HCEC 1CT (cell line): ENCODE measurements at regions not wholly inside any gene's neighbourhood (a gene's known extent, or its start where the extent isn't known, plus 50 kb on each side); places are given as distances from the start of the nearest gene placed in this dataset.
A peak's percentile ranks its signal among the peaks of the same experiment; 100 is the strongest.
"Not testable (repeated sequence)": the region's sequence is repeated elsewhere in the genome, so short reads cannot be mapped to it uniquely, and the experiment has no call there.

ENCODE experiments used
- DNase-seq: peaks from one replicate; pipeline ENCODE4 v3.0.0-alpha.2; 2017

DNA sequence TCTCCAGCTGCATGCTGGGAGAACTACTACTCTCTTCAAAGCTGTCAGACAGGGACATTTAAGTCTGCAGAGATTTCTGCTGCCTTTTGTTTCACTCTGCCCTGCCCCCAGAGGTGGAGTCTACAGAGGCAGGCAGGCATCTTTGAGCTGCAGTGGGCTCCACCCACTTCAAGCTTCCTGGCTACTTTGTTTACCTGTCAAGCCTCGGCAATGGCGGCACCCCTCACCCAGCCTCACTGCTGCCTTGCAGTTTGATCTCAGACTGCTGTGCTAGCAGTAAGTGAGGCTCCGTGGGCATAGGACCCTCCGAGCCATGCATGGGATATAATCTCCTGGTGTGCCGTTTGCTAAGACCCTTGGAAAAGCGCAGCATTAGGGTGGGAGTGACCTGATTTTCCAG, 61.7 kb downstream of the DMRTA1 start:
- not testable (repeated sequence) for DNase-seq

DNA sequence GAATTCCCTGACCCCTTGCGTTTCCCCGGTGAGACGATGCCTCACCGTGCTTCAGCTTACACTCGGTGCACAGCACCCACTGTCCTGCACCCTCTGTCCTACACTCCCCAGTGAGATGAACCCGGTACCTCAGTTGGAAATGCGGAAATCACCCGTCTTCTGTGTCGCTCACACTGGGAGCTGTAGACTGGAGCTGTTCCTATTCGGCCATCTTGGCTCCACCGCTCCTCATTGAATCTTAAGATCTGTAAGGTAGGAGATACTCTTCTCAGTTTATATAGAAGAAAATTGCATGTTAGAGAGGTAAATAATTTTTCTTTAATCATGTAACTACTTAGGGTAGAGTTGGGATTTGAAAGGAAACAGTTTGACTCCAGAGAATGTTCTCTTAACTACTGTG, 62.2 kb downstream of the DMRTA1 start:
- DNase-seq, result no peak

DNA sequence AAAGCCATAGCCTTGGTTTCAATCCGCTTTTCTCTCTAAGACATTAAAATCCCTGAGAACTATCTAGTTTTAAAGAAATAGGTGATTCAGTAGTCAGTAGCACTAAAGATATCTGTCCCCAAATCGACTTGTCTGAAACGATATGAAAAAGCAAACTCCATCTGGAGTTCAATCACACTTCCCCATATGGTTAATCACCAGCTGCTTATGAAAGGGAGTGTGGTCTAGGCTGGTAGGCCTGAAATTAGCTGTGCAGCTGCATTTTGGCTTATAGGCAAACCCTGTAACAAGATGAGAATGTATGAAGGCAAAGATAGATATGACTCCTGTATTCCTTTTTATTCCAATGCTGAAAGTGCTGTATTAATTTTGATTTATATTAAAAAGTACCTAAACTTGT, 65.9 kb downstream of the DMRTA1 start:
- no peak for DNase-seq

DNA sequence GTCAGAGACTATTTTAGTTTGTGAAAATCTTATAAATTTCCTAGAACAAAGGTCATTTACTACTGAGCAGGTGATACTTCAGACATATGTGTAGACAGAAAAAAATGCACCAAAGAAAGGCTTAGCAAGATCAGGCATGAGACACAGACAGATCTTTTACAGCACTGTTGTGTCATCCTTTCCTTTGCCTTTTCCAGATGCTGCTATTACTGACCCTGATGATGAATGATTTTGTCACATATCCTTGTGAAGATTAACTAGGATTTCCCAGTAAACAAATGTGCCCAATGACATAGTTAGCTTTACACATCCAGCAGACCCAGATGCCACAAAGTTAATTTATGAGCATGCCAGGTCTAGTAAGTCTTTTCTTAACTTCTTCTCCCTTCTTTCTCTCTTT, 68.2 kb downstream of the DMRTA1 start:
- DNase-seq, result no peak

DNA sequence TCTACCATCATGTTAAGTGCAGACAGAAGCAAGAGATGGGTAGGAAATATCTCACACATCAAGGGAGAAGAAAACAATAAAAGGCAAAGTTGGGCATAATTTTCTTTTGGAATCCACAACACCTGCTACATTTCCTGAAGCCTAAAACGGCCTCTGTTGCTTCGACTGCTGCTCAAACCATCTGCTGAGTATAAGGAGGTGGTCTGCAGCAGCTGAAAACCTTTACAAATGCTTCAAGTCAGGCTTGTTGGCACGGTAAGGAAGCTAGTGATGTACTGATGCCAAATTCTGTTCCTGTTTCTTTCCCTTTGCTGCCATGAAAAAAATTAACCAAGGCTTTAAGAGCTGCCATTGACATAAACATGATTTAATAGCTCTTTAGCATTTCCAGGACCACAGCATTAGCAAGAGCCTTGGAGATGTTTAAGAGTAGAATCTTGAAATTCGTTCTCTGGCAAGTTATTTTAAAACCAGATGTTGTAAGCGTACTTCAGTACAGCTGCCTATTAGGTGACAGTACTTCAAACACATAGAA, 75.6 kb downstream of the DMRTA1 start:
- DNase-seq, result no peak

DNA sequence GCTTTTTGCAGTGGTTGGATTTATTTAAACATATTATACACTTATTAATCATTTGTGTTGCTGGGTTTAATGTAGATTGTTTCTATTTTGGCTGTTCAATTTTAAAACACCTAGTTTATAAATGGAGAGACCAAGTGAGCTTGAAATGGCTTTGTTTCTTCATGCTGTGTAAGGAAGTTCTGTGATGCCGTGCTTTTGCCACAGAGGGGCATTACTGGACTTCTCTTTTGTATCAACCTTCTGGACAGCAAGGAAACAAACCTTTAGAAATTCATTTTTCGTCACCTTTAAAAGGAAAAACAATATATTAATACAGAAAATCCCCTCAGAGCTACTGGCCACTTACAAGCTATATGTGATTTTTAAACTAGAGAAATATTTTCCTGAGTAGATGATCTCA, 81.9 kb downstream of the DMRTA1 start:
- DNase-seq, result peak; percentile 18

DNA sequence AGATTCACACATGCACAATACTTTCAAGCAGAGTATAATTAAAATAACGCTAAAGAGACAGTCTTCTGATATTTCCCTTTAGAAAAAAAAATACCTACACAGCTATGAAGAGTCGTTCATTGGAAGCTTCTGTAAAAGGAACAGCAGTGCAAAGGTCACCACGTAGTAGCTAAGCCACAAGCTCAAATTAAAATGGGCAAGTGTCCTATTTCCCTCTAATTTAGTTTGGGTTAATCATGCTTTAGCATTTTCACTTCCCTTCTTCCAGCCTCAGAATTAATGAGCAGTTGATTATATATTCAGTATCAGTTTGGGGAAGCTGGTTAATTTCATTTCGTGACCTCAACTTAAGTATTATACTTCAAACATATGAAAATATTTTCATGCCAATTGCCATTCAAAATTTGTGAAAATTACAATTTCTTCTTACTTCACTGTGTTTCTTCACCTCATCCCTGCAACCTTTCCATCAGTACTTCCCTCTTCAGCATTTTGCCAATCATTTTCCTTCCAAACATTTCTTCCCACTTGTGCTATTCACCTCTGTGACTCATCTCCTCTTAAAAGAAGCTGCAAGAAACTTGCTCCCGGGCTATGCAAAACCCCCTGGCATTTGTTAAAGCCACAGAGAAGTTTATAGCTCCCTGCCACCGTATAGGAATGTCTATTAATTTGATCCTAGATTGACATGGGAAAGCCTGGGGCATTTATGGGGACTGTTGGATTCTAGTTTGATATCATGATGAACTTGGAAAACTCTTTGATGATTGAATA, 83.0 kb downstream of the DMRTA1 start:
- DNase-seq, result no peak

DNA sequence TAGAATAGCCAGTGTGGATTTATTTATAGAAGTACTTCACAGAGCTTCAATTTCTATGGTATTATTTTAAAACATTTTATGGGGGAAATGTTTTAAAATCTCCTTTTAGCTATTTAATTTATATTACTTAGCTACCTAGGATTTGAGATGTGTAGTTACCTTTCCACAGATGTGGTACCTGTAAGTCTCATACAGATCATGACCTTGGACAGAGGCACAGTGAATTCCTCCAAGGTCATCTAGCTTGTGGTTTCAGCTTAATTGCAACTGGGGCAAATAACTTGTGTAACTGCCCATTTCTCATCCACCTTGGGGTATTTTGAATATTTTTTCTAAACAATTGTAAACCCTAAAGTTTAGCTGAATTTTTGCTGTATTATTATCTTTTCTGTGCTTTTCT, 89.2 kb downstream of the DMRTA1 start:
- DNase-seq, result no peak

DNA sequence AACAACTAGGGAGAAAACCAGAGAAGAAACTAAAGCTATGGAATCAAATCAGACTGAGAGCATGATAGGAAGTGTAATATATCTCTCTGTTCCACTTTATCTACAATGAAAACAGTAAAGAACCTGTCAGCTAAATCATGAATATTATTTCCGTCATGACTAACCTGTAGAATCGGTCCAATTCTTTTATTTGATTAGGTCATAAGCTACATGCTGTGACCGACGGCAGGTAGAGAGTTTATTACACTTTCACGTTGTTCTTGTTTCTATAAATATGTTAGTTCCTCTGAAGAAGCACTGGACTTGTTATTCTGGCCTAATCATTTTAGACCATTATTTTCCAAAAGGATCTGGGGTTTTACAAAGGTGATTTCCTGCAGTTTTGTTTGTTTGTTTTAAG, 91.1 kb downstream of the DMRTA1 start:
- no peak for DNase-seq

DNA sequence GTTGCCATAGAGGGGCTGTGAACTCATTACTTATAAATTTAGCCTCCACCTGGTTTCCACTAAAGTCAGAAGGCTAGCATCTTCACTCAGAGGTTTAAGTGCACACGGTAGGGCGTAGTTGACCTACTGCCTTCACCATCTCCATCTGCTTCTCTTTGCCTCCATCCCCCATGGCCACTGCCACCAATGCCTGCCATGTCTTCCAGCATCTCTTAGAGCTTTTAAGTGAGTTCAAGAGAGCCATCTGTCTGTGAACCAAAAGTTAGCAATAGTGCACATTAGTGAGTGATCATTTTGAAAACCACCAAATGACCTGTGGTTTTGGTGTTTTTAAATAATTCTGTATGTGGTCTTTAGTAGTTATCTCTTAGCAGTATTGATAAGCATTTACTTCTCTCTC, 102.0 kb downstream of the DMRTA1 start:
- no peak for DNase-seq

DNA sequence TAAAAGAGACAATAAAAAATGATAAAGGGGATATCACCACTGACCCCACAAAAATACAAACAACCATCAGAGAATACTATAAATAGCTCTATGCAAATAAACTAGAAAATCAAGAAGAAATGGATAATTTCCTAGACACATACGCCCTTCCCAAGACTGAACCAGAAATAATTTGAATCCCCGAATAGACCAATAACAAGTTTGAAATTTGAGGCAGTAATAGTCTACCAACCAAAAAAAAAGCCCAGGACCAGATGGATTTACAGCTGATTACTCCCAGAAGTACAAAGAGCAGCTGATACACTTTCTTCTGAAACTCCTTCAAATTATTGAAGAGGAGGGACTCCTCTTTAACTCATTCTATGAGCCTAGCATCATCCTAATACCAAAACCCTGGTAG, 128.1 kb downstream of the DMRTA1 start:
- no peak for DNase-seq

DNA sequence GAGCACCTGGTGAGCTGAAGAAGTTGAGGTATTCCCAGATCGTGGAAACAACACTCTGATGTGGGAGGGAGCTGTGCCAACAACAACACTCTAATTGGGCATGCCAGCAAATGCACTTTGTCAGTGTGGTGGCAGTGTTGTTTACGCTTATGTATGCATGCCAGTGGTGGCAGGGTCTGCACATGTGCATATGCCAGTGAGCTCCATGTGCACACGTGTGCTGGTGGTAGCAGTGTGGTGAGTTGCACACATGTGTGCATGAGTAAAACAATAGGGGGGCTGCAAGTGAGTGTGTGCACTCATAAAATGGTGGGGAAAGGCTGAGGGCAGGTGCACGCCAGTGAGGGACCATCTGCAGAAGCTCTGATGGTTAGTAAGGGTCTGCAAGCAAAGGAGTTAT, 134.2 kb downstream of the DMRTA1 start:
- DNase-seq, result no peak

DNA sequence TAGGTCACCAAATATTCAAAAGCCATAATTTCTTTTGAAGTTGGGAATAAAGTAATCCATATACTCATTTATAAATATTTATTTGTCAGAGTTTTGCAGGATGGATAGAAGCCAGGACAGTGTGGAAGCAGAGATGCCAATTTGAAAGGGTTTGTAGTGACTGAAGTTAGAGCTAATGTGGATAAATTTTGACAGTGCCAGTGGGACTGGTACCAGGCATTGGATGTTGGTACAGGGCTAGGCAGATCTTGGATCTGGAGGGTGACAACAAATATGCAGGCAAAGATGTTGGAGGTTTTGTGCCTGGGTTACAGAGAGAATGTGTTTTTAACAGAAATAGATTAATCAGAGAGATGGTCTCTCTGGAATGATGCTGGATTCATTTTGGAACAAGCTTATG, 135.6 kb downstream of the DMRTA1 start:
- DNase-seq, result no peak

DNA sequence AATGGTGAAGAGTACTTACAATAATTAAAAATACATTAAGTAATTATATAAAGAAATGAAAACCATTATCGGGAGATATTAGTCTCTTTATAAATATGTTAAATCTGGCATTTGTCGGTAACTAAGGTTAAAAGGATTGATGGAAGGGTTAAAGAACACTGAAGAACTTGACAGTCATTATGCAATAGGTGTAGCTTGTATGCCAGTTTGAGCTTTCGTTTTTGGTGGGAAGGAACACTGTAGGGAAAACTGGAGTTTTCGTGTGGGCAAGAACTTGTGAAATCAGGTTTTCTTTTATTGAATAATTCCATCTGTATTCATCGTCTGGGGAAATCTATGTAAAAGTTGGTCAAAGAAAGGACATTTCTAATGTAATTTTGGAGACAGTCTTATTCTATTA, 142.3 kb downstream of the DMRTA1 start:
- DNase-seq, result no peak

DNA sequence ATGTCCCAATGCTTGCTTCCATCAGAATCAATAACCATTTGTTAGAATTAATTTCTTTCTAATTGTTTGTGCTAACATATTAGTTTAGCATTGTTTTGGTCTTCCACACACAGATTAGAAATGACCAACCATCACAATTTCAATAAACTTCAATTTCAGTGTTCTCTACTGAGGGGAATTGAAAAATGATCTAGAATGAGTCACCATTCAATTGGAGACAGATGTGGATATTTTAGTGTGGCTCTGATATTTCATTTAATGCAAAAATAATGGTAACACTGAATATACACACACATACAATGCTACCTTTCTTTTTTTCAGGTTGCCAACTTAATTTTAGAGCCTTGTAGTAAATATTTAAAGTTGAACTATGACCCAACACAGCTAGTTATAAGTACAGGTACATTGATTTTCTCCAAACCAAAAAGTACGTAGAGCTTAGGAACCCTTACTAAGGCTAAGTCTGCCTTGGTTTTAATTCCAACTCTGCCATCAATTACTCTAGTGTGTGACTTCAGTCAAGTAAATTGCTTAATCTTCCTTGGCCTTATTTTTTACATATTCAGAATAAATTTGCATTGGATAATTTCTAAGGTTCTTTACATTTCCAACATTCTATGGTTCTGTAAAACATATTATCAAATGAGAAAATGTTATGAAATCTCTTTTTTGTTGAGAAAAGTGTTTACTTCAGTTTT, 143.9 kb downstream of the DMRTA1 start:
- no peak for DNase-seq

DNA sequence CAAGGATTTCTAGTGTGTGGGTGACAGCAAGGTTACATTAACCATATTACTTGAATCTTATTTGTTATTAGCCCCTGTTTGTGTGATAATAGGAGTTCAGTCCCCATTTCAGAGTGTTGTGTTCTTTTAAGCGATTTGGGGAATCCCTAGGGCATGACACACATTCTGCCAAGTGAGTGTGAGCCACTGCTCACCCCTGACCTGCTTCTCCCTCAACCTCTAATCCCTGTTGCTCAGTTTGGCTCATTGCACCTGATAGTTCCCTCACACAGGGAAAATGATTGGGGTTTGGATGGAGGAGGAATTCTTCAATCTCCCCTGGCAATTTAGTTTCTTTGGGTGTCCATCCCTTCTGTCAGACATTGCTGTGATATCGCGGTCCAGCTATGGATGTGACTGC, 149.2 kb downstream of the DMRTA1 start:
- DNase-seq, result no peak

DNA sequence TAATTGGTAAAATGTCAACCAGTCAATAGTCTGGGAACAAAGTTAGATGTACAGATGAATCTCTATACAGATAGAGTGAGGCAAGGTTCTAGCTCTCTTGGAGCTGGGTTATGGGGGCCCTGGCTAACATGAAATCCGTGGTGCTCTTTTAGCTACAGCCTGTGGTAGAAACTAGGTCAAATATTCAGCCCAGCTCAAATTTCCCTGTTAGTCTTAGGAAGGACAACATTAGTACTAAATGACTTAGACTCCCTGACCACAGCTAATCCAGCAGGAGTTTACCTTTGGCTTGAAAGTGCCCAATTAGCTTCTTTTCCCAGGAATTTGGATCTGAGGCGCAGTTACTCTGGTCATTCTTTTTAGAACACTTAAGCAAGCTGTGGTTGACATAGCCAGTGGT, 170.5 kb downstream of the DMRTA1 start:
- DNase-seq, result no peak

DNA sequence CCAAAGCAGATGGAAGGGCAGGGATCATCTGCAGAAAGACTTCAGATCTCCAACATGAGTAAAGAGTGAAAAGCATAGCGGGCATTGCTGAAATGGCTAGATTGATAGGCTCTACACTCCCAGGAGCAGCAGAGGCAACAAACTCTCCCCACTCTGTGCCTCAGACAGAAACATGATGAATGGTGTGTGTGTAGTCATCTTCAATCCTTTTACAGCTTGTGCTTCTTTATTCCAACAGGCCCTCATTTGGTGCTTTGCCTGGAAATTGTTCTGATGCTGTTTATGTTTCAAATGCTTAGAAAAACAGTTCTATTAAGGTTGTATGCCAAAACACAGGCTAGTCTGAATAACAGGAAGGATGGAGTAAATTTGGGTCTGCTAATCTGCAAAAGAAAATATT, 176.2 kb downstream of the DMRTA1 start:
- no peak for DNase-seq

DNA sequence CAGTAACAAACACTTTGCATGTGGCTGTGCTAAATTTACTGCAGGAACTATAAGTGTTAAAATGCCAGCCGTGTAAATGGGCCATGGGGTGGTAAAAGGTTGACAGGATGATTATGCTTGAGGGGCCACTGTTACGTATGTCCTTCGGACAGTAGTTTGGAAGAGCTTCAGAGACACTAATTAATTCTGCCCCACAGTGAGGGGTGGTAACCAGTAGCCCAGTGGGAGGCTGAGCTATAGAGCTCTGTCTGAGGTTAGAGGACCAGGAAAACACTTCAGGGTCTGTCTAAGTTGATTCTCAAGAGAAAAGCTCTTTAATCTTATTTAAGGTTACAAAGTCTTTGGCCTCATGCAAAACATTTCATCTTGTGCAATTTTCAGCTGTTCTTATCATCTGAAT, 176.6 kb downstream of the DMRTA1 start:
- DNase-seq, result no peak

DNA sequence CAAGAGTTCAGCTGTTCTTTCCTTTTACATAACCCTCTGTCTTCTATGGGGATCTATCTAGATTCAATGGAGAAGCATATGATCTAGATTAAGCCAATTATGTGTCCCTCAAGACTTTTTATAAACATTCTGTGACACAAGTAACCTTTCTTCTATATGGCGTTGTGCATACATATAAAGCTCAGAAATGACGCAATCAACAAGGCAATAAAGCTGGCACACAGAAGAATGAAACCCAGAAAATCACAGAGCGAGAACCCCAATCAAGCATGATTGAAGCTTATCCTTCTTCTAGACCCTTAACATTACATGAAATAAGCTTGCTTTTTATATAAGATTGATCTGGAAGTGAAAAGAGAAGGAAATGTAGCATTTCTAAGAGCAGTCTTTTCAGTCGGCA, 178.9 kb downstream of the DMRTA1 start:
- no peak for DNase-seq

DNA sequence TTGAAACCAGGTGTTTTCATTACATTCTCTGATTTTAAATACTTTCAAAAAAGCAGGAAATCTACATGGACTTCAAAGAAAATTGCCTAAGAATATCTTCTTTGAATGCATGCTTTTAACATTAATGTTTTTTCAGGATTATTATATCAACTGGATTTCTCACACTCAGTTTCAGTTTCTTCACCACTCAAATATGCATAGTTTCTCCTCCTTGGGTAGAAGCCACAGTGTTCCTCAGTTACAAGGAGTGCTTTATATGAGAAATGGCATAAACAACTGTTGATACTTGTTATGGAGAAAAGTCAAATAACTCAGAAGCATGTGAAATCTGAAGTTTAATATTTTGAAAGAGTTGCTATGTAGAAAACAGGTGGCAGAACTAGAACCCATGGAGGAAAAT, 196.9 kb downstream of the DMRTA1 start:
- DNase-seq, result no peak

DNA sequence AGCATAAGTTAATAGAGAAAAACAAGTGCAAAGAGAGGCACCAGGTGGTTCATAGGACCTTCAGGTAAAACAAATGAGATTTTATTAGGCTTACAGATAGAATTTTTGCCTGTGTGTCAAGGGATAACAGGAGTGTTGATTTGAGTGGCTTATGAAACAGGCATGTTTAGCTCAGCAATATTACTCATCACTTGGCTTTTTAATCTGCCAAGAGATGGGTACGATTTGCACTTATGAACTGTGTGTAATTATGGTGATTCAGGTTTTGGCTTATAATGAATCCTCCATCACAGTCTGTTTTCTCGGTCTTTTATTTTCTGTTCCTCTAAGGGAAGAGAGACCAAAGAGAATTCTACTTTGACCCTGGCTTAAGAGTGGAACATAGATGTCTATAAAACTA, 199.3 kb downstream of the DMRTA1 start:
- DNase-seq, result peak; percentile 1

DNA sequence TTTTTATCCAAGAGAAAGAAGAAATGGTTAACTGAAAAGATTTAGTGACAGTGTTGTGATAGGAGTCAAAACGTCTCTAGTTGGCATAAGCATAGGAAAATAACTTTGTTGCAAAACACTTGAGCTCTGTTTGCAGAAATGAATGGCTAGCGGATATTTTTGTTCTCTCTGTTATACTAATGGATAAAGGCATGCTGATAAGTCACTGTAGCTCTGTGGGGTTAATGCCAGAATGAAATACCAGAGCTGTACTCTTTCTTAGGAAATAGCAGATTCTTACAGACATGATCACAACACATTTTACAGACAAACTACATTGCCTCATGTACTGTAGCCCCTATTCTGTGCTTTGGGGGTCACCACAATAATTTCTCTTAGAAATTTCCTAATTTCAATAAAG, 202.8 kb downstream of the DMRTA1 start:
- DNase-seq, result no peak

DNA sequence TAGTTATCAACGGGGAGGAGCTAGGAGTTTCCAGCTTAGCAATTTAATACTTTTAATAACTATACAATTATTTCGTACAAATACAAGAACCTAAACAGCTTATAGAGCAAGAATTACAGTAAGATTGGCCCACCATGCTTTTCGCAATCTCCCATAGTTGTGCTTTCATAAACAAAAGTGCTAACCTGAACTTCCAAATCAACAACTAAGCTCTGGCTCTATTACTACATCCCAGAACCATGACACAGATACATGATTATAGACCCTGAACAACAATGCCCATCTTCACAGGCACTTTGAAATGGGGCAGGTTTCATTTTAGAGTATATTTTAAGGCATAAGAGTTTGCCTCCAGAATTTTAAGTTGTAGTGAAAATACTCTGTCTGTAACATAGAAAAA, 203.5 kb downstream of the DMRTA1 start:
- no peak for DNase-seq

DNA sequence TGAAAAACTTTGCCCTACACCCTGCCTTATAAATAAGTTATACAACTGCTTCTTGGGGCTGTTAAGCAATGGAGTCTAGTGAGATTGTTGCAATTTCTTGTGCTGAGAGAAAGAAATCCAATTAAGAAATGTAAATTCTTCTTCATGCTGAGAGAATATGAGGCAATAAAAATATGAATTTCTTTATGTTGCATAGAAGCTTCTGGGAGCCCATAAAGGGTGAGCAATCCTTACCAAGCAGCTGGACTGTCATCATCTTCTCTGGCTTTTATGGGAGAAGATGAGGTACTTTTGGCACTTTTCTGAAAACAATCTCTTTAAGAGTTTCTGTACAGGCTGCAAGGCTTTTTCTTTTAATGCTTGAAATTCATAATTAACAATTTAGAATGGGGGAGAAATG, 204.3 kb downstream of the DMRTA1 start:
- DNase-seq, result no peak
